ENCODE measurements at regions not wholly inside any gene's neighbourhood (a gene's known extent, or its start where the extent isn't known, plus 50 kb on each side); places are given as distances from the start of the nearest gene placed in this dataset.

DNA sequence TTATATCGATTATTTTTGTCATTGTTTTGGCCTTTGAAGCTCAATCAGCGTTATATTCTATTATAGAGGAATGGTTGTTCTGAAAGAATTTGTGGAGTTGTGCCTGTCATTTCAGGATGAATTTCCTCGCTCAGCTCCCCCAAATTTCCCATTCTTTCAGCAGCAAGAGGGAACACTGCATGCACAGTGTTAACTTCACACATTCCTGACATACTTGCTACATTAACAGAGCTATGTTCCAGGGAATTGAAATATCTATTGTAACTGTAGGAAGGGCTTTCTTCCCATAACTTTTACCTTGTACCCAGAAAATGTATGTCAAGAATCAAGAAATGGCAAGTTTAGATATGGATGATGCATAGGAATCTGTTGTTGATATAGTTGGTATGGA, 379.0 kb downstream of the LRIG3 start:
- H3K27me3 ChIP-seq (ENCODE audit: insufficient read depth, low read length): no peaks in the 10 kb centered on the region
- ChIA-PET POLR2A (no interaction called here), RAD21 (ENCODE audit: low non-redundant PET in 1 of 2, low total read pairs in 2 of 2, uncharacterized antibody in 2 of 2, unreplicated experiment in 2 of 2) (interaction anchor here in 1 of 2 experiments (1.2 kb wide), 2 partner anchors 545 to 609 kb away, joined by 4 to 6 read pairs; no protein-coding TSS in a partner anchor), CTCF (interaction anchor here (1.0 to 3.4 kb wide), 8 partner anchors 12 to 623 kb away, joined by 3 to 30 read pairs (median 4); no protein-coding TSS in a partner anchor)
- intact Hi-C loops (cut with micrococcal nuclease): loop anchor here (5.0 kb wide), 1 partner anchor 194 kb away; no protein-coding TSS in a partner anchor
- no peak overlapping the region for H3K27ac ChIP-seq (ENCODE audit: low read depth, low read length)
- no peak overlapping the region for H3K4me3 ChIP-seq (replicated peaks in 1 of 2; ENCODE audit: low read depth in 1 of 2, low read length in 2 of 2)
- no peaks in the 10 kb centered on the region for H3K9me3 ChIP-seq (ENCODE audit: control insufficient read depth in 1 of 2, insufficient read depth in 1 of 2, low read depth in 1 of 2, low read length in 2 of 2)
- TF ChIP-seq POLR2A (IDR thresholded peaks at IDR 0.05; ENCODE audit: borderline replicate concordance, extremely low read depth, insufficient read depth, insufficient read length): no peak
- H4K20me1 ChIP-seq (ENCODE audit: insufficient read depth): no peaks in the 10 kb centered on the region
- H3K79me2 ChIP-seq (ENCODE audit: insufficient read depth, low read length): no peaks in the 10 kb centered on the region
- no TSS peak for BruUV-seq (replicated peaks)
- DNase-seq (ENCODE audit: low read depth, low spot score) (no peak), ATAC-seq (no peak)
- H3K4me2 ChIP-seq (ENCODE audit: low read length): no peak overlapping the region
- no peaks in the 10 kb centered on the region for H3K4me1 ChIP-seq (ENCODE audit: control insufficient read depth in 1 of 2, insufficient read depth in 2 of 2, low read length in 2 of 2)
- no peak overlapping the region for H3K9ac ChIP-seq (ENCODE audit: low read length)
- no peaks in the 10 kb centered on the region for H3K9me2 ChIP-seq (ENCODE audit: insufficient read depth)
- no peaks in the 10 kb centered on the region for H3K36me3 ChIP-seq (ENCODE audit: control insufficient read depth in 1 of 2, insufficient read depth in 2 of 2, low read length in 2 of 2)
- no peak overlapping the region for H2AFZ ChIP-seq (ENCODE audit: low read depth, low read length, poor library complexity, severe bottlenecking)

DNA sequence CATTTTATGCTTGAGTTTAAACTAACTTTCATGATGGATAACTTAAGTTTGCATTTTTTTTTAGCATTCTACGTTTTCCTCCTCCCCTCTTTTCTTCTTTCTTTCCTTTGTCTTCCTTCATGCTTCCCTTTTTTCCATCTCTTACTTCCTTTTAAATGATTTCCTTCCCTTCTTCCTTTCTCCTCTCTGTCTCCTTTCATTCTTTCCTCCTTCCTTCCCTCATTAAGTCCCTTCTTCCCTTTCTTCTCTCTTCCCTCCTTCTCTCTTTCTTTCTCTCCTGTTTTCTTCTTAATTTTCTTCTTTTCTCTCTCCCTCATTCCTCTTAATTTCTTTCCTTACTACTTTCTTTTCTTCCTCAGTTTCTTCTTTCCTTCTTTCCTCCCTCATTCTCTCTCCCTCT, 376.0 kb downstream of the LRIG3 start:
- Histone ChIP-seq H3K4me2 (ENCODE audit: low read length) (no peak overlapping the region), H2AFZ (ENCODE audit: low read depth, low read length, poor library complexity, severe bottlenecking) (no peak overlapping the region), H3K79me2 (ENCODE audit: insufficient read depth, low read length) (no peaks in the 10 kb centered on the region), H3K27me3 (ENCODE audit: insufficient read depth, low read length) (no peaks in the 10 kb centered on the region), H3K4me3 (replicated peaks in 1 of 2; ENCODE audit: low read depth in 1 of 2, low read length in 2 of 2) (no peak overlapping the region), H3K9ac (ENCODE audit: low read length) (no peak overlapping the region), H3K27ac (ENCODE audit: low read depth, low read length) (no peak overlapping the region), H3K9me3 (ENCODE audit: control insufficient read depth in 1 of 2, insufficient read depth in 1 of 2, low read depth in 1 of 2, low read length in 2 of 2) (no peaks in the 10 kb centered on the region), H3K9me2 (ENCODE audit: insufficient read depth) (no peaks in the 10 kb centered on the region), H3K36me3 (ENCODE audit: control insufficient read depth in 1 of 2, insufficient read depth in 2 of 2, low read length in 2 of 2) (no peaks in the 10 kb centered on the region), H3K4me1 (ENCODE audit: control insufficient read depth in 1 of 2, insufficient read depth in 2 of 2, low read length in 2 of 2) (no peaks in the 10 kb centered on the region), H4K20me1 (ENCODE audit: insufficient read depth) (no peaks in the 10 kb centered on the region)
- POLR2A ChIA-PET: no interaction called here
- RAD21 ChIA-PET (ENCODE audit: low non-redundant PET in 1 of 2, low total read pairs in 2 of 2, uncharacterized antibody in 2 of 2, unreplicated experiment in 2 of 2): no interaction called here
- BruUV-seq (replicated peaks): no TSS peak
- TF ChIP-seq JUND (IDR thresholded peaks at IDR 0.05): no peak
- TF ChIP-seq EGR1 (IDR thresholded peaks at IDR 0.05; ENCODE audit: low read depth): no peak
- TF ChIP-seq TCF7L2 (IDR thresholded peaks at IDR 0.05; ENCODE audit: borderline replicate concordance, extremely low read depth, insufficient read depth, insufficient read length): no peak
- TF ChIP-seq CBX3 (IDR thresholded peaks at IDR 0.05; ENCODE audit: low read depth): no peak
- TF ChIP-seq, protein P1, sequence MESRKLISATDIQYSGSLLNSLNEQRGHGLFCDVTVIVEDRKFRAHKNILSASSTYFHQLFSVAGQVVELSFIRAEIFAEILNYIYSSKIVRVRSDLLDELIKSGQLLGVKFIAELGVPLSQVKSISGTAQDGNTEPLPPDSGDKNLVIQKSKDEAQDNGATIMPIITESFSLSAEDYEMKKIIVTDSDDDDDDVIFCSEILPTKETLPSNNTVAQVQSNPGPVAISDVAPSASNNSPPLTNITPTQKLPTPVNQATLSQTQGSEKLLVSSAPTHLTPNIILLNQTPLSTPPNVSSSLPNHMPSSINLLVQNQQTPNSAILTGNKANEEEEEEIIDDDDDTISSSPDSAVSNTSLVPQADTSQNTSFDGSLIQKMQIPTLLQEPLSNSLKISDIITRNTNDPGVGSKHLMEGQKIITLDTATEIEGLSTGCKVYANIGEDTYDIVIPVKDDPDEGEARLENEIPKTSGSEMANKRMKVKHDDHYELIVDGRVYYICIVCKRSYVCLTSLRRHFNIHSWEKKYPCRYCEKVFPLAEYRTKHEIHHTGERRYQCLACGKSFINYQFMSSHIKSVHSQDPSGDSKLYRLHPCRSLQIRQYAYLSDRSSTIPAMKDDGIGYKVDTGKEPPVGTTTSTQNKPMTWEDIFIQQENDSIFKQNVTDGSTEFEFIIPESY (IDR thresholded peaks at IDR 0.05; ENCODE audit: extremely low read depth, insufficient replicate concordance, low read length): no peak
- TF ChIP-seq SRF (IDR thresholded peaks at IDR 0.05; ENCODE audit: low read depth): no peak
- intact Hi-C loops (cut with micrococcal nuclease): loop anchor here (5.0 kb wide), 1 partner anchor 197 kb away; no protein-coding TSS in a partner anchor
- ATAC-seq: no peak
- no peak for DNase-seq (ENCODE audit: low read depth, low spot score)
- CTCF ChIA-PET: no interaction called here
